ENCODE measurements at regions not wholly inside any gene's neighbourhood (a gene's known extent, or its start where the extent isn't known, plus 50 kb on each side); places are given as distances from the start of the nearest gene placed in this dataset.

- TF ChIP-seq, protein P1, sequence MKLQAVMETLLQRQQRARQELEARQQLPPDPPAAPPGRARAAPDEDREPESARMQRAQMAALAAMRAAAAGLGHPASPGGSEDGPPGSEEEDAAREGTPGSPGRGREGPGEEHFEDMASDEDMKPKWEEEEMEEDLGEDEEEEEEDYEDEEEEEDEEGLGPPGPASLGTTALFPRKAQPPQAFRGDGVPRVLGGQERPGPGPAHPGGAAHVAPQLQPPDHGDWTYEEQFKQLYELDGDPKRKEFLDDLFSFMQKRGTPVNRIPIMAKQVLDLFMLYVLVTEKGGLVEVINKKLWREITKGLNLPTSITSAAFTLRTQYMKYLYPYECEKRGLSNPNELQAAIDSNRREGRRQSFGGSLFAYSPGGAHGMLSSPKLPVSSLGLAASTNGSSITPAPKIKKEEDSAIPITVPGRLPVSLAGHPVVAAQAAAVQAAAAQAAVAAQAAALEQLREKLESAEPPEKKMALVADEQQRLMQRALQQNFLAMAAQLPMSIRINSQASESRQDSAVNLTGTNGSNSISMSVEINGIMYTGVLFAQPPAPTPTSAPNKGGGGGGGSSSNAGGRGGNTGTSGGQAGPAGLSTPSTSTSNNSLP (IDR thresholded peaks at IDR 0.05; ENCODE audit: borderline replicate concordance, low read depth, low read length), result peak; percentile 46; the same call in 1 of the 2 replicates
- TF ChIP-seq TRIM24 (IDR thresholded peaks at IDR 0.05) (peak; percentile 82 to 91; a peak in 3 of 4 replicates), ZNF324 (CRISPR knock-in tag; IDR thresholded peaks at IDR 0.05) (0 out of 2 replicates have a peak, but pooled peaks have one; percentile 45), BRF2 (IDR thresholded peaks at IDR 0.05; ENCODE audit: borderline replicate concordance, insufficient read depth, insufficient read length) (no peak), NCOR1 (IDR thresholded peaks at IDR 0.05) (peak; percentile 95), MEIS2 (IDR thresholded peaks at IDR 0.05; ENCODE audit: partially characterized antibody) (peak; percentile 28), EHMT2 (IDR thresholded peaks at IDR 0.05) (peak; percentile 47; the same call in 1 of the 2 replicates), SOX6 (IDR thresholded peaks at IDR 0.05) (peak; percentile 63; the same call in 1 of the 2 replicates), SP1 (CRISPR knock-in tag; IDR thresholded peaks at IDR 0.05) (no peak), ATF3 (IDR thresholded peaks at IDR 0.05) (peak; percentile 64), ATF3 (CRISPR knock-in tag; conservative IDR thresholded peaks at IDR 0.05) (peak; percentile 42; the same call in 1 of the 2 replicates)
- TF ChIP-seq, protein P2, sequence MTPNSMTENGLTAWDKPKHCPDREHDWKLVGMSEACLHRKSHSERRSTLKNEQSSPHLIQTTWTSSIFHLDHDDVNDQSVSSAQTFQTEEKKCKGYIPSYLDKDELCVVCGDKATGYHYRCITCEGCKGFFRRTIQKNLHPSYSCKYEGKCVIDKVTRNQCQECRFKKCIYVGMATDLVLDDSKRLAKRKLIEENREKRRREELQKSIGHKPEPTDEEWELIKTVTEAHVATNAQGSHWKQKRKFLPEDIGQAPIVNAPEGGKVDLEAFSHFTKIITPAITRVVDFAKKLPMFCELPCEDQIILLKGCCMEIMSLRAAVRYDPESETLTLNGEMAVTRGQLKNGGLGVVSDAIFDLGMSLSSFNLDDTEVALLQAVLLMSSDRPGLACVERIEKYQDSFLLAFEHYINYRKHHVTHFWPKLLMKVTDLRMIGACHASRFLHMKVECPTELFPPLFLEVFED (CRISPR knock-in tag; conservative IDR thresholded peaks at IDR 0.05), result no peak
- TF ChIP-seq, protein P3, sequence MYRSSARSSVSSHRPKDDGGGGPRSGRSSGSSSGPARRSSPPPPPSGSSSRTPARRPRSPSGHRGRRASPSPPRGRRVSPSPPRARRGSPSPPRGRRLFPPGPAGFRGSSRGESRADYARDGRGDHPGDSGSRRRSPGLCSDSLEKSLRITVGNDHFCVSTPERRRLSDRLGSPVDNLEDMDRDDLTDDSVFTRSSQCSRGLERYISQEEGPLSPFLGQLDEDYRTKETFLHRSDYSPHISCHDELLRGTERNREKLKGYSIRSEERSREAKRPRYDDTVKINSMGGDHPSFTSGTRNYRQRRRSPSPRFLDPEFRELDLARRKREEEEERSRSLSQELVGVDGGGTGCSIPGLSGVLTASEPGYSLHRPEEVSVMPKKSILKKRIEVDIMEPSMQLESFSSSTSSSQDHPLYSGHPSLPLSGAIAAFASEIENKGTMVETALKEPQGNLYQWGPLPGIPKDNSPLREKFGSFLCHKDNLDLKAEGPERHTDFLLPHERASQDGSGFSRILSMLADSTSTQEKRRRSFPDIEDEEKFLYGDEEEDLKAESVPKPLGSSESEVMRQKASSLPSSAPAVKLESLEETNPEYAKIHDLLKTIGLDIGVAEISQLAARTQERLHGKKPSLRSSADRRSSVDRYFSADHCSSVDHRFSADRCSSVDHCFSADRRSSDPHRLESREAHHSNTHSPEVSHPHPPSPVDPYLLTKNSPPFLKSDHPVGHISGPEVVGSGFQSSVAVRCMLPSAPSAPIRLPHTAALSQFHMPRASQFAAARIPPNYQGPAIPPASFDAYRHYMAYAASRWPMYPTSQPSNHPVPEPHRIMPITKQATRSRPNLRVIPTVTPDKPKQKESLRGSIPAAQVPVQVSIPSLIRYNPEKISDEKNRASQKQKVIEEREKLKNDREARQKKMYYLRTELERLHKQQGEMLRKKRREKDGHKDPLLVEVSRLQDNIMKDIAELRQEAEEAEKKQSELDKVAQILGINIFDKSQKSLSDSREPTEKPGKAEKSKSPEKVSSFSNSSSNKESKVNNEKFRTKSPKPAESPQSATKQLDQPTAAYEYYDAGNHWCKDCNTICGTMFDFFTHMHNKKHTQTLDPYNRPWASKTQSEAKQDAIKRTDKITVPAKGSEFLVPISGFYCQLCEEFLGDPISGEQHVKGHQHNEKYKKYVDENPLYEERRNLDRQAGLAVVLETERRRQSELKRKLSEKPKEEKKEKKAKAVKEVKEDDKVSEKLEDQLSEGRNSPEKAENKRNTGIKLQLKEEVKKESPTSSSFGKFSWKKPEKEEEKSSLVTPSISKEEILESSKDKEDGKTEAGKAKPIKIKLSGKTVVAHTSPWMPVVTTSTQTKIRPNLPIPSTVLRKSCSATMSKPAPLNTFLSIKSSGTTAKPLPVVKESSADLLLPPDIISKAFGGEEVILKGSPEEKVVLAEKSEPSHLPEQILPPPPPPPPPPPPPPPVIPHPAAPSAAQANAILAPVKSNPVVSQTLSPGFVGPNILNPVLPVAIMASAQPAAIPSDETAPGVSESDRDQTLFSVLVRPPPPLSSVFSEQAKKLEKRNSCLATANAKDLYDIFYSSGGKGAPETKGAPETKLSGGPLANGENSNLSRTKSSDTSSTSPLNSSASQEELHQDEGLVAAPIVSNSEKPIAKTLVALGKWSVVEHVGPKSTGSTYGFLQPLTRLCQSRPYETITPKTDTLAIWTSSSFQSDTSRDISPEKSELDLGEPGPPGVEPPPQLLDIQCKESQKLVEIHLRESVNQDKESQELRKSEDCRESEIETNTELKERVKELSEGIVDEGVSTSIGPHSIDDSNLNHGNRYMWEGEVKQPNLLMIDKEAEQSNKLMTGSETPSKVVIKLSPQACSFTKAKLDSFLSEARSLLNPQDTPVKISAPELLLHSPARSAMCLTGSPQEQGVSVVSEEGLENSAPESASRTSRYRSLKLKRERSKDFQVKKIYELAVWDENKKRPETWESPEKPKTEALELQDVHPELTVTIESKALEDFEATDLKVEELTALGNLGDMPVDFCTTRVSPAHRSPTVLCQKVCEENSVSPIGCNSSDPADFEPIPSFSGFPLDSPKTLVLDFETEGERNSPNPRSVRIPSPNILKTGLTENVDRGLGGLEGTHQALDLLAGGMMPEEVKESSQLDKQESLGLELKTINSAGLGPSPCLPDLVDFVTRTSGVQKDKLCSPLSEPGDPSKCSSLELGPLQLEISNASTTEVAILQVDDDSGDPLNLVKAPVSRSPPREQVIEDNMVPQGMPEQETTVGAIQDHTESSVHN (IDR thresholded peaks at IDR 0.05; ENCODE audit: borderline replicate concordance in 1 of 2, low read depth in 1 of 2), result no peak
Observed at GRCh38 chr6:43969158-43969981, 157.9 kb downstream of the MRPL14 start (continued).

All from K562 (cell line).